Mesendoderm (in vitro differentiated cells): ENCODE measurements at regions not wholly inside any gene's neighbourhood (a gene's known extent, or its start where the extent isn't known, plus 50 kb on each side); places are given as distances from the start of the nearest gene placed in this dataset.

ENCODE experiments used
- DNase-seq: peaks from one replicate; pipeline ENCODE4 v3.0.0; 2013
- H2AK5ac ChIP-seq: 2 replicates; pipeline ENCODE4 v1.6.1; 2013; ENCODE audit warnings: low read length, inconsistent platforms
- H2BK120ac ChIP-seq: 2 replicates; pipeline ENCODE4 v1.6.1; 2013; ENCODE audit warnings: low read depth, mild to moderate bottlenecking, low read length, moderate library complexity, mixed read lengths
- H2BK15ac ChIP-seq: replicated peaks from 2 replicates; pipeline ENCODE4 v1.6.1; 2013; ENCODE audit warnings: low read depth, mild to moderate bottlenecking, moderate library complexity
- H2BK5ac ChIP-seq: 2 replicates; pipeline ENCODE4 v1.6.1; 2013; ENCODE audit warnings: low read length, inconsistent platforms
- H3K18ac ChIP-seq: 2 replicates; pipeline ENCODE4 v1.6.1; 2013; ENCODE audit warnings: mild to moderate bottlenecking, low read length, mixed read lengths
- H3K23ac ChIP-seq: one replicate; pipeline ENCODE4 v1.6.1; 2013; ENCODE audit warnings: low read length
- H3K27ac ChIP-seq: 2 replicates; pipeline ENCODE4 v1.5.1; 2013; ENCODE audit warnings: low read depth, mild to moderate bottlenecking, inconsistent platforms, low read length, moderate library complexity
- H3K27me3 ChIP-seq: 2 replicates; pipeline ENCODE4 v1.6.1; 2013; ENCODE audit warnings: low read length, control low read depth, mild to moderate bottlenecking, inconsistent platforms; ENCODE audit not compliant: insufficient read depth, poor library complexity
- H3K36me3 ChIP-seq: 2 replicates; pipeline ENCODE4 v1.6.1; 2013; ENCODE audit warnings: low read length, inconsistent platforms; ENCODE audit not compliant: control insufficient read depth, insufficient read depth
- H3K4ac ChIP-seq: one replicate; pipeline ENCODE4 v1.6.1; 2013; ENCODE audit warnings: low read depth, mild to moderate bottlenecking, low read length, moderate library complexity
- H3K4me1 ChIP-seq: 2 replicates; pipeline ENCODE4 v1.6.1; 2013; ENCODE audit warnings: low read depth, low read length, inconsistent platforms; ENCODE audit not compliant: control insufficient read depth
- H3K4me2 ChIP-seq: 2 replicates; pipeline ENCODE4 v1.6.1; 2013; ENCODE audit warnings: low read length
- H3K4me3 ChIP-seq: 2 replicates; pipeline ENCODE4 v1.5.1; 2013; ENCODE audit warnings: mild to moderate bottlenecking, low read length
- H3K56ac ChIP-seq: one replicate; pipeline ENCODE4 v1.6.1; 2013; ENCODE audit warnings: low read length
- H3K79me1 ChIP-seq: 2 replicates; pipeline ENCODE4 v1.6.1; 2013; ENCODE audit warnings: low read length, inconsistent platforms
- H3K79me2 ChIP-seq: 2 replicates; pipeline ENCODE4 v1.6.1; 2013; ENCODE audit warnings: mild to moderate bottlenecking, low read length; ENCODE audit not compliant: control insufficient read depth, insufficient read depth
- H3K9ac ChIP-seq: 2 replicates; pipeline ENCODE4 v1.6.1; 2013; ENCODE audit warnings: low read length, inconsistent platforms
- H4K5ac ChIP-seq: one replicate; pipeline ENCODE4 v1.6.1; 2013; ENCODE audit warnings: low read length
- H4K8ac ChIP-seq: one replicate; pipeline ENCODE4 v1.6.1; 2013; ENCODE audit warnings: low read depth, mild to moderate bottlenecking, control low read depth, low read length, moderate library complexity
- WGBS: extraction: QIAGEN DNeasy Blood & Tissue Kit; methylation state at CpG from one replicate; pipeline ENCODE4 v1.1.7; 2013; ENCODE audit warnings: low lambda C conversion rate, missing lambda C conversion rate; ENCODE audit not compliant: insufficient coverage; ENCODE audit errors: extremely low coverage; 5-methylcytosine and 5-hydroxymethylcytosine counted together

GRCh38 chr1:119294199-119294598 is 74.4 kb upstream of the HAO2 start:
- Histone ChIP-seq H4K8ac (no peak overlapping the region), H3K18ac (no peak overlapping the region), H3K4me1 (peaks cover 2% of the 10 kb centered on the region), H2BK15ac (no peak overlapping the region), H2BK120ac (no peak overlapping the region), H3K79me1 (no peaks in the 10 kb centered on the region), H3K4ac (no peak overlapping the region), H2BK5ac (no peak overlapping the region), H3K79me2 (no peaks in the 10 kb centered on the region), H3K23ac (no peak overlapping the region), H3K36me3 (no peaks in the 10 kb centered on the region), H3K4me3 (no peak overlapping the region), H3K9ac (no peak overlapping the region), H3K27me3 (no peaks in the 10 kb centered on the region), H3K56ac (peak overlapping the region; percentile 51), H3K27ac (no peak overlapping the region), H3K4me2 (no peak overlapping the region), H2AK5ac (no peak overlapping the region), H4K5ac (no peak overlapping the region)
- WGBS: no CpG with 5 or more reads among the region's 3 CpGs
- peak; percentile 10 for DNase-seq

- Histone ChIP-seq H4K8ac (no peak overlapping the region), H4K5ac (no peak overlapping the region), H2BK5ac (no peak overlapping the region), H3K4ac (no peak overlapping the region), H2BK15ac (no peak overlapping the region), H3K27me3 (no peaks in the 10 kb centered on the region), H3K27ac (no peak overlapping the region), H2BK120ac (no peak overlapping the region), H3K18ac (peak overlapping the region; percentile 23), H3K36me3 (no peaks in the 10 kb centered on the region), H2AK5ac (no peak overlapping the region), H3K4me1 (peaks cover 2% of the 10 kb centered on the region), H3K4me3 (no peak overlapping the region), H3K79me2 (no peaks in the 10 kb centered on the region), H3K23ac (no peak overlapping the region), H3K79me1 (no peaks in the 10 kb centered on the region), H3K4me2 (no peak overlapping the region), H3K9ac (no peak overlapping the region), H3K56ac (peak overlapping the region; percentile 37)
- peak; percentile 78 for DNase-seq
- WGBS: no CpG with 5 or more reads among the region's 2 CpGs
Observed at GRCh38 chr1:119294722-119295121, 73.9 kb upstream of the HAO2 start.

GRCh38 chr1:119298687-119299303 is 69.8 kb upstream of the HAO2 start:
- Histone ChIP-seq H4K5ac (no peak overlapping the region), H3K9ac (no peak overlapping the region), H3K18ac (no peak overlapping the region), H3K4ac (no peak overlapping the region), H2AK5ac (no peak overlapping the region), H3K4me1 (peaks cover 2% of the 10 kb centered on the region), H3K23ac (no peak overlapping the region), H3K27ac (no peak overlapping the region), H4K8ac (no peak overlapping the region), H3K79me1 (no peaks in the 10 kb centered on the region), H3K79me2 (no peaks in the 10 kb centered on the region), H2BK5ac (no peak overlapping the region), H3K36me3 (no peaks in the 10 kb centered on the region), H3K4me3 (no peak overlapping the region), H3K4me2 (no peak overlapping the region), H2BK15ac (no peak overlapping the region), H3K56ac (no peak overlapping the region), H3K27me3 (no peaks in the 10 kb centered on the region), H2BK120ac (no peak overlapping the region)
- DNase-seq: no peak

GRCh38 chr1:119302011-119302410 is 66.6 kb upstream of the HAO2 start:
- Histone ChIP-seq H3K79me2 (no peaks in the 10 kb centered on the region), H3K27me3 (no peaks in the 10 kb centered on the region), H3K9ac (no peak overlapping the region), H3K56ac (no peak overlapping the region), H3K4me3 (no peak overlapping the region), H3K36me3 (no peaks in the 10 kb centered on the region), H4K8ac (no peak overlapping the region), H2BK5ac (no peak overlapping the region), H4K5ac (no peak overlapping the region), H3K4me2 (no peak overlapping the region), H3K4ac (no peak overlapping the region), H2AK5ac (no peak overlapping the region), H3K23ac (no peak overlapping the region), H3K18ac (no peak overlapping the region), H3K79me1 (no peaks in the 10 kb centered on the region), H2BK15ac (no peak overlapping the region), H2BK120ac (no peak overlapping the region), H3K27ac (no peak overlapping the region), H3K4me1 (no peaks in the 10 kb centered on the region)
- WGBS: no CpG with 5 or more reads among the region's 3 CpGs
- DNase-seq: no peak

GRCh38 chr1:119308130-119308700 is 60.4 kb upstream of the HAO2 start:
- Histone ChIP-seq H3K4ac (no peak overlapping the region), H2BK120ac (no peak overlapping the region), H2BK5ac (no peak overlapping the region), H3K4me1 (no peaks in the 10 kb centered on the region), H3K36me3 (no peaks in the 10 kb centered on the region), H2BK15ac (no peak overlapping the region), H3K9ac (no peak overlapping the region), H3K23ac (no peak overlapping the region), H3K18ac (no peak overlapping the region), H3K79me2 (no peaks in the 10 kb centered on the region), H3K4me2 (no peak overlapping the region), H4K8ac (no peak overlapping the region), H4K5ac (no peak overlapping the region), H3K27ac (no peak overlapping the region), H3K27me3 (no peaks in the 10 kb centered on the region), H3K4me3 (no peak overlapping the region), H3K79me1 (no peaks in the 10 kb centered on the region), H2AK5ac (no peak overlapping the region), H3K56ac (no peak overlapping the region)
- no CpG with 5 or more reads among the region's 3 CpGs for WGBS
- no peak for DNase-seq

GRCh38 chr1:119308806-119309205 is 59.8 kb upstream of the HAO2 start:
- H3K9ac ChIP-seq: no peak overlapping the region
- H3K79me1 ChIP-seq: no peaks in the 10 kb centered on the region
- no peak overlapping the region for H3K4me3 ChIP-seq
- H4K8ac ChIP-seq: no peak overlapping the region
- no peak overlapping the region for H2BK5ac ChIP-seq
- no CpG with 5 or more reads among the region's 2 CpGs for WGBS
- H2BK120ac ChIP-seq: no peak overlapping the region
- no peak overlapping the region for H3K4me2 ChIP-seq
- H4K5ac ChIP-seq: no peak overlapping the region
- H3K4me1 ChIP-seq: no peaks in the 10 kb centered on the region
- H2BK15ac ChIP-seq: peak overlapping the region; percentile 7
- H3K4ac ChIP-seq: no peak overlapping the region
- no peak for DNase-seq
- no peak overlapping the region for H3K27ac ChIP-seq
- no peaks in the 10 kb centered on the region for H3K79me2 ChIP-seq
- no peak overlapping the region for H3K23ac ChIP-seq
- H3K27me3 ChIP-seq: no peaks in the 10 kb centered on the region
- H3K36me3 ChIP-seq: no peaks in the 10 kb centered on the region
- H3K18ac ChIP-seq: no peak overlapping the region
- H3K56ac ChIP-seq: no peak overlapping the region
- H2AK5ac ChIP-seq: no peak overlapping the region
